GM23248 (cell line): ENCODE measurements at regions not wholly inside any gene's neighbourhood (a gene's known extent, or its start where the extent isn't known, plus 50 kb on each side); places are given as distances from the start of the nearest gene placed in this dataset.

ENCODE experiments used
- EZH2 ChIP-seq: fragments of 200-600 bp; sonication (generic); IDR thresholded peaks from 2 replicates; pipeline ENCODE4 v1.6.1; 2018; ENCODE audit warnings: antibody characterized with exemption, mild to moderate bottlenecking; ENCODE audit not compliant: insufficient read depth, poor library complexity, severe bottlenecking
- EZH2phosphoT487 ChIP-seq: fragments of 200-600 bp; sonication (generic); IDR thresholded peaks from 2 replicates; pipeline ENCODE4 v1.6.1; 2018; ENCODE audit warnings: antibody characterized with exemption, moderate library complexity, mild to moderate bottlenecking, low read depth; ENCODE audit not compliant: insufficient read depth

DNA sequence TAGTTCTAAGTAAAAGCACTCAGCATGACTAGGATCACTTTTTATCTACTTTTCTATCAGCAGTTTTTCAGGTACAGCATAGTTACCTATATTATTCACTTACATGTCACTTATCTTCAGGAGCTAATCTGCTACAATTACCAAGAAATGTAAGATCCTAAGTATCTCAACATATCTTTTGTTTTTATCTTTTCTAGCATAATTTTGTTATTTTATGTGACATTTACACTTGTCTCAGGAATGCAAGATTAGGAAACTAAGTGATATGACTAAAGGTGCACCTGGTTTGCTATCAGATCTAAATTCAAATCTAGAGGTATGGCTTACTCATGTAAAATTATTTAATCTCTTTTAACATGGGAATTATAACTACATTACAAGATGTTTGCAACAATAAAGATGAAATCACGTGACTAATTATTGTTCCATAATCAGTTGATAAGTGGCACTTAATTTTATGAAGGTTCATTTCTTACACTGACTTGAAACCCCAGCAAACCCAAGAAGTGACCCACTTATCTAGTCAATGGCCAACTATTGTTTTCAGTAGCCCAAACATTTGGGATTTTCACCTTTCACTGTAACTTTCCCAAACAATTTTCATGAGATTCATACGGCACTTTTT, 390.3 kb upstream of the PCDH15 start:
- TF ChIP-seq EZH2, result no peak
- no peak for TF ChIP-seq EZH2phosphoT487
